ENCODE measurements at regions not wholly inside any gene's neighbourhood (a gene's known extent, or its start where the extent isn't known, plus 50 kb on each side); places are given as distances from the start of the nearest gene placed in this dataset.

DNA sequence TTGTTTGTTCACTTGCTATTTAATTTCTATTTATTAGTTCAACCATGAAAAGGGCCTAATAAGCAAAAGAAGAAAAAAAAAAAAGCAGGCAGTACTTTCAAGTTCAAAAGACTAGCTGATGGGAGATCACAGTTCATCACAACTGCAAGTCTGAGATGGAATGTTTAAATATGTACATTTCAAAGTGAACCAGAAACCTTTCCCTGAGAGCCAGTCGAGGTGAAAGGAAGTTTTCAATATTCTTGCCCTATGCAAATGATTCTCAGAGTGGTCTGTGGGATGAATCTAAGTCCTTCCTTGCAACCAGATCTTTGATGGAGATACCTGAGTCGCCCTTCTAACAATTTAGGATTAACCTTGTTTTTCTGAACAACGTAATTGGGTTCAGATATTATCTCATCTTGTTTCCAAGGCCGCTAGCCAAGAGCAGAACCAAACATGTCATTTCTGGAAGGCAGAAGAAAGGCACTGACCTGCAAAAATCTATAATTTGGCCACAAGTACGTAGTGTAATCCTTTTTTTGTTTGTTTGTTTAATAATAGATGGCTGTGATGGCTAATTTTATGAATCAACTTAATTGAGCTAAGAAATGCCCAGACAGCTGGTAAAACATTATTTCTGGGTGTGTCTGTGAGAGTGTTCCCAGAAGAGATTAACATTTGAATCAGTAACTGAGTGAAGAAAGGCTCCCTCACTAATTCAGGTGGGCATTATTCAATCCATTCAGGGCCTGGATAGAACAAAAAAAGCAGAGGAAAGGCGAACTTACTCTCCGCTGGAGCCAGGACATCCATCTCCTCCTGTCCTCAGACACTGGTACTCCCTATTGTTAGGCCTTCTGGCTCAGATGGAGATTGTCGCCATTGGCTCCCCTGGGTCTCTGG lies 171.1 kb upstream of the TMPO start:
- H3K9me3 ChIP-seq (ENCODE audit: low read length), result no peaks in the 10 kb centered on the region

DNA sequence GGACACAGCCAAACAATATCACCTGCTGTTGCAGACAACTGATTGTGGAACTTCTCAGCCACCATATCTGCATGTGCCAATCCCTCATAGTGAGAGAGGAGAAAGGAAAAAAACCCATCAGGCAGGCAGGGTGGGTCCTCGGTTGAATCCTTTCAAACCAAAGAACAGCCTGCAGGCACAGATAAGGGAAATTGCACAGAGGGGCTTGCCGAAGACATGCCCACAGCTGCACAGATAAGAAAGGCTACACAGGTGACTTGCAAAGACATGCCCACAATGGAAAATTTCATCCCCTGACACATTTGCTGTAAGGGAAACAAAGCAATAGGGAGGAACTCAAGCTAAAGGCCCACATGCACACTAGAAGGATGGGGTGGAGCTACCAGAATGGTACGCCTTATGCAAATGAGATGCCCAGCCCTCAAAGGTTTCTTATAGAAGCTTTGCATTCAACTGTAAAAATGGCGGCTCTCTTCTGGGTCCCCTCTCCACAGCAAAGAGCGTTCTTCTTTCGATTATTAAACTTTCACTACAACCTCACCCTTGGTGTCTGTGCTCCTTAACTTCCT lies 170.0 kb upstream of the TMPO start:
- H3K27ac ChIP-seq (ENCODE audit: low read depth, low read length, poor library complexity, severe bottlenecking), result no peak overlapping the region
- no peaks in the 10 kb centered on the region for H3K4me1 ChIP-seq (ENCODE audit: insufficient read depth, low read length, severe bottlenecking)
- no peak overlapping the region for H2AFZ ChIP-seq (ENCODE audit: low read length)
- H3K27me3 ChIP-seq (ENCODE audit: insufficient read depth, low read length), result 0 out of 2 replicates have a peak, but pooled peaks cover 9% of the 10 kb centered on the region
- H3K9me3 ChIP-seq (ENCODE audit: low read length), result no peaks in the 10 kb centered on the region
- no peaks in the 10 kb centered on the region for H3K9me2 ChIP-seq (ENCODE audit: low read depth, low read length)
- H3K9ac ChIP-seq (ENCODE audit: low read length), result no peak overlapping the region
- H3K36me3 ChIP-seq (ENCODE audit: insufficient read depth, low read length), result no peaks in the 10 kb centered on the region
- H4K20me1 ChIP-seq (ENCODE audit: insufficient read depth, low read length), result no peaks in the 10 kb centered on the region
- H3K4me3 ChIP-seq (ENCODE audit: low read depth, low read length, poor library complexity, severe bottlenecking), result no peak overlapping the region
- TF ChIP-seq, protein P1, sequence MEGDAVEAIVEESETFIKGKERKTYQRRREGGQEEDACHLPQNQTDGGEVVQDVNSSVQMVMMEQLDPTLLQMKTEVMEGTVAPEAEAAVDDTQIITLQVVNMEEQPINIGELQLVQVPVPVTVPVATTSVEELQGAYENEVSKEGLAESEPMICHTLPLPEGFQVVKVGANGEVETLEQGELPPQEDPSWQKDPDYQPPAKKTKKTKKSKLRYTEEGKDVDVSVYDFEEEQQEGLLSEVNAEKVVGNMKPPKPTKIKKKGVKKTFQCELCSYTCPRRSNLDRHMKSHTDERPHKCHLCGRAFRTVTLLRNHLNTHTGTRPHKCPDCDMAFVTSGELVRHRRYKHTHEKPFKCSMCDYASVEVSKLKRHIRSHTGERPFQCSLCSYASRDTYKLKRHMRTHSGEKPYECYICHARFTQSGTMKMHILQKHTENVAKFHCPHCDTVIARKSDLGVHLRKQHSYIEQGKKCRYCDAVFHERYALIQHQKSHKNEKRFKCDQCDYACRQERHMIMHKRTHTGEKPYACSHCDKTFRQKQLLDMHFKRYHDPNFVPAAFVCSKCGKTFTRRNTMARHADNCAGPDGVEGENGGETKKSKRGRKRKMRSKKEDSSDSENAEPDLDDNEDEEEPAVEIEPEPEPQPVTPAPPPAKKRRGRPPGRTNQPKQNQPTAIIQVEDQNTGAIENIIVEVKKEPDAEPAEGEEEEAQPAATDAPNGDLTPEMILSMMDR (IDR thresholded peaks at IDR 0.05; ENCODE audit: low read length), result no peak
- no peak for TF ChIP-seq EZH2 (IDR thresholded peaks at IDR 0.05; ENCODE audit: borderline replicate concordance, low read length)
- no peaks in the 10 kb centered on the region for H3F3A ChIP-seq (ENCODE audit: insufficient read depth, low read length)
- no peak overlapping the region for H3K4me2 ChIP-seq (ENCODE audit: low read length)
- H3K79me2 ChIP-seq (ENCODE audit: insufficient read depth, low read length), result no peaks in the 10 kb centered on the region

More for the DNA sequence above, 171.1 kb upstream of the TMPO start:
- H3K9me2 ChIP-seq (ENCODE audit: low read depth, low read length), result no peaks in the 10 kb centered on the region
- no peak overlapping the region for H3K27ac ChIP-seq (ENCODE audit: low read depth, low read length, poor library complexity, severe bottlenecking)
- no peaks in the 10 kb centered on the region for H3K79me2 ChIP-seq (ENCODE audit: insufficient read depth, low read length)
- no peak overlapping the region for H2AFZ ChIP-seq (ENCODE audit: low read length)
- no peaks in the 10 kb centered on the region for H3F3A ChIP-seq (ENCODE audit: insufficient read depth, low read length)
- H3K4me2 ChIP-seq (ENCODE audit: low read length), result no peak overlapping the region
- H3K9ac ChIP-seq (ENCODE audit: low read length), result no peak overlapping the region
- no peak overlapping the region for H3K4me3 ChIP-seq (ENCODE audit: low read depth, low read length, poor library complexity, severe bottlenecking)
- TF ChIP-seq EZH2 (IDR thresholded peaks at IDR 0.05; ENCODE audit: borderline replicate concordance, low read length), result no peak
- TF ChIP-seq, protein P1 (IDR thresholded peaks at IDR 0.05; ENCODE audit: low read length), result no peak
- H3K36me3 ChIP-seq (ENCODE audit: insufficient read depth, low read length), result no peaks in the 10 kb centered on the region
- H3K27me3 ChIP-seq (ENCODE audit: insufficient read depth, low read length), result 0 out of 2 replicates have a peak, but pooled peaks cover 9% of the 10 kb centered on the region
- H4K20me1 ChIP-seq (ENCODE audit: insufficient read depth, low read length), result no peaks in the 10 kb centered on the region
- no peaks in the 10 kb centered on the region for H3K4me1 ChIP-seq (ENCODE audit: insufficient read depth, low read length, severe bottlenecking)

DNA sequence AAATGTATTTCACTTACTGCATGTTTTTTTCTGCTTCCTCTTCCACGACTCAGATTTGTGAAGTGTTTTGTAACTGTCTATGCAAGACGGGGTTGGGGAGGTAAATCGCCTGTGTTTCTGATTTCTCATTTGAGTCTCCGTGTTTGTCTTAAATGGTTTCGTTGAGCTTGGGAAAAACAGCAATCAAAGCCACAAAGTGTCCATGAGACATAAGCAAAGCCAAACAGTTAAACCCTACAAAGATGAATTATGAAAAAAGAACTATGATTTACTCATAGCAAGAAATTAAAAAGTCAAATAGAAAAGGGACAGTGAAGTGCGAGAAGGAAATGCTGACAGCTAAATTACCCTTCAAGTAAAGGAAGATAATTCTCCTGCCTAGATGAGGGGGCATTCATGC lies 164.3 kb upstream of the TMPO start:
- H3K4me2 ChIP-seq (ENCODE audit: low read length), result no peak overlapping the region
- no peaks in the 10 kb centered on the region for H4K20me1 ChIP-seq (ENCODE audit: insufficient read depth, low read length)
- no peak overlapping the region for H3K27ac ChIP-seq (ENCODE audit: low read depth, low read length, poor library complexity, severe bottlenecking)
- H3K27me3 ChIP-seq (ENCODE audit: insufficient read depth, low read length), result peaks cover 4% of the 10 kb centered on the region; the same call in 1 of the 2 replicates
- no peak overlapping the region for H2AFZ ChIP-seq (ENCODE audit: low read length)
- no peaks in the 10 kb centered on the region for H3K4me1 ChIP-seq (ENCODE audit: insufficient read depth, low read length, severe bottlenecking)
- H3K4me3 ChIP-seq (ENCODE audit: low read depth, low read length, poor library complexity, severe bottlenecking), result no peak overlapping the region
- H3K79me2 ChIP-seq (ENCODE audit: insufficient read depth, low read length), result no peaks in the 10 kb centered on the region
- TF ChIP-seq, protein P1 (IDR thresholded peaks at IDR 0.05; ENCODE audit: low read length), result no peak
- TF ChIP-seq EZH2 (IDR thresholded peaks at IDR 0.05; ENCODE audit: borderline replicate concordance, low read length), result no peak
- H3K9me3 ChIP-seq (ENCODE audit: low read length), result no peaks in the 10 kb centered on the region
- no peaks in the 10 kb centered on the region for H3K36me3 ChIP-seq (ENCODE audit: insufficient read depth, low read length)
- no peak overlapping the region for H3K9ac ChIP-seq (ENCODE audit: low read length)
- H3K9me2 ChIP-seq (ENCODE audit: low read depth, low read length), result no peaks in the 10 kb centered on the region
- no peaks in the 10 kb centered on the region for H3F3A ChIP-seq (ENCODE audit: insufficient read depth, low read length)
